Heart left ventricle (tissue), 16 donors: ENCODE measurements at regions not wholly inside any gene's neighbourhood (a gene's known extent, or its start where the extent isn't known, plus 50 kb on each side); places are given as distances from the start of the nearest gene placed in this dataset.

Source experiments
- ATAC-seq, 4 donors: fragments of 200-7000 bp; cut with Tn5 transposase; one replicate each; pipeline ENCODE4 v1.9.1; 2020 to 2022; ENCODE audit warnings: moderate library complexity in 4 of 4, mild to moderate bottlenecking in 3 of 4, moderate number of reproducible peaks in 1 of 4
- DNase-seq, 5 donors: peaks; one replicate each; pipeline ENCODE4 v3.0.0-alpha.2; 2020
- H3K27ac ChIP-seq, 12 donors: fragments of 200-600 bp; sonication (generic) in 4 of 12; one replicate each; pipeline versions ENCODE4 v1.5.0 to v1.8.0; 2016 to 2022; ENCODE audit warnings: mild to moderate bottlenecking in 2 of 12
- H3K27me3 ChIP-seq, 9 donors: fragments of 200-600 bp; sonication (generic) in 2 of 9; one replicate each; pipeline versions ENCODE4 v1.5.1 to v1.8.0; 2016 to 2022; ENCODE audit warnings: mild to moderate bottlenecking in 3 of 9
- H3K36me3 ChIP-seq, 9 donors: fragments of 200-600 bp; sonication (generic) in 2 of 9; one replicate each; pipeline versions ENCODE4 v1.5.0 to v1.8.0; 2018 to 2022; ENCODE audit warnings: mild to moderate bottlenecking in 2 of 9
- H3K4me1 ChIP-seq, 12 donors: fragments of 200-600 bp; sonication (generic) in 4 of 12; one replicate each; pipeline versions ENCODE4 v1.5.0 to v1.8.0; 2016 to 2022; ENCODE audit warnings: mild to moderate bottlenecking in 3 of 12
- H3K4me3 ChIP-seq, 12 donors: fragments of 200-600 bp; sonication (generic) in 4 of 12; one replicate each; pipeline versions ENCODE4 v1.5.0 to v1.8.0; 2017 to 2022; ENCODE audit warnings: mild to moderate bottlenecking in 9 of 12, moderate library complexity in 4 of 12
- H3K9me3 ChIP-seq, 12 donors: fragments of 200-600 bp; sonication (generic) in 4 of 12; one replicate each; pipeline versions ENCODE4 v1.5.0 to v1.8.0; 2016 to 2022; ENCODE audit warnings: mild to moderate bottlenecking in 1 of 12
- CTCF ChIP-seq, 12 donors: fragments of 200-600 bp; sonication (generic) in 4 of 12; IDR thresholded peaks; one replicate each; pipeline versions ENCODE4 v1.5.0 to v1.8.0; 2018 to 2022; ENCODE audit warnings: antibody characterized with exemption in 12 of 12, mild to moderate bottlenecking in 5 of 12
- POLR2A ChIP-seq, 2 donors: fragments of 450-650 bp; IDR thresholded peaks; one replicate each; pipeline ENCODE4 v1.6.1; 2017; ENCODE audit warnings: antibody characterized with exemption in 2 of 2, mild to moderate bottlenecking in 2 of 2, moderate library complexity in 2 of 2
- WGBS, 4 donors: extraction: QIAGEN DNeasy Blood & Tissue Kit in 2 of 4; methylation state at CpG; one replicate each; pipeline versions ENCODE4 v1.1.5 to v1.1.7; 2013 to 2018; 5-methylcytosine and 5-hydroxymethylcytosine counted together
- intact Hi-C, 10 donors: fragments of 100-400 bp; cut with DNase I; formaldehyde crosslinking; loops; one replicate each; pipeline versions ENCODE4 v1.11.1 to v1.14.2; 2022
- donor health status: ischemic (EF 13 %, LVEDD 7.1; RV severe dilation, severe dysfunction).
- donor health status: healthy with polysubstance abuse.
- donor health status: DM: no; HTN: yes; CAD: no.
- donor health status: DM: no; HTN: no; CAD: no.
- donor health status: ischemic (EF 25% LVEDD 6.9; RV normal size, moderate dysfunction).
- donor health status: ischemic (EF 25% LVEDD 5.7; RV mildly dilated, moderate dysfunction).
- donor health status: healthy.
- donor health status: DM: yes; HTN: yes; CAD: no.
- donor health status: ischemic (EF 35%, LVEDD 5.7; RV mildly dilated, moderate dysfunction).
- donor health status: nonischemic (EF 11% LVEDD 7.7; RV severe dilation, severe dysfunction).
- donor health status: DM: yes; HTN: yes; CAD: no.
- donor health status: PGD.
- donor health status: ischemic (EF 29% LVEDD 5.4; RV normal size, mild dysfunction).
- donor health status: nonischemic (EF 23%, LVEDD 6.1; RV moderate dilation, normal function).

- no peaks in the 10 kb centered on the region for H3K27me3 ChIP-seq
- 66 to 84% (median 79%) methylated on average over 2 of the region's 2 CpGs for WGBS, 4 donors
- no peaks in the 10 kb centered on the region for H3K9me3 ChIP-seq
- no peaks in the 10 kb centered on the region for H3K4me1 ChIP-seq
- H3K4me3 ChIP-seq: no peak overlapping the region
- no peak overlapping the region for H3K27ac ChIP-seq
- DNase-seq: no peak
- TF ChIP-seq POLR2A (IDR thresholded peaks at IDR 0.05) (no peak), CTCF (IDR thresholded peaks at IDR 0.05) (no peak)
- no peaks in the 10 kb centered on the region for H3K36me3 ChIP-seq
- ATAC-seq: no peak
- intact Hi-C loops: no loop called here
Observed at GRCh38 chr7:142690554-142691182, 58.6 kb upstream of the PRSS1 start.

GRCh38 chr7:142689439-142690120 lies 59.7 kb upstream of the PRSS1 start:
- Histone ChIP-seq H3K4me1 (no peaks in the 10 kb centered on the region), H3K9me3 (no peaks in the 10 kb centered on the region), H3K36me3 (no peaks in the 10 kb centered on the region), H3K27me3 (no peaks in the 10 kb centered on the region), H3K27ac (no peak overlapping the region), H3K4me3 (no peak overlapping the region)
- no peak for ATAC-seq
- intact Hi-C loops: no loop called here
- no peak for DNase-seq
- 56 to 64% (median 62%) methylated on average over 3 of the region's 3 CpGs for WGBS, 4 donors
- peak in 4 of 12 donors; percentile 15 to 22 (median 21) for TF ChIP-seq CTCF (IDR thresholded peaks at IDR 0.05)
- no peak for TF ChIP-seq POLR2A (IDR thresholded peaks at IDR 0.05)

GRCh38 chr7:142685877-142686508 lies 63.3 kb upstream of the PRSS1 start:
- no peaks in the 10 kb centered on the region for H3K27me3 ChIP-seq
- ATAC-seq (no peak), DNase-seq (no peak)
- no peak for TF ChIP-seq POLR2A (IDR thresholded peaks at IDR 0.05)
- no peak for TF ChIP-seq CTCF (IDR thresholded peaks at IDR 0.05)
- no peak overlapping the region for H3K4me3 ChIP-seq
- no peaks in the 10 kb centered on the region for H3K9me3 ChIP-seq
- no peaks in the 10 kb centered on the region for H3K4me1 ChIP-seq
- H3K36me3 ChIP-seq: no peaks in the 10 kb centered on the region
- no peak overlapping the region for H3K27ac ChIP-seq
- intact Hi-C loops: no loop called here
- 48 to 63% (median 54%) methylated on average over 2 of the region's 2 CpGs for WGBS, 4 donors

DNA sequence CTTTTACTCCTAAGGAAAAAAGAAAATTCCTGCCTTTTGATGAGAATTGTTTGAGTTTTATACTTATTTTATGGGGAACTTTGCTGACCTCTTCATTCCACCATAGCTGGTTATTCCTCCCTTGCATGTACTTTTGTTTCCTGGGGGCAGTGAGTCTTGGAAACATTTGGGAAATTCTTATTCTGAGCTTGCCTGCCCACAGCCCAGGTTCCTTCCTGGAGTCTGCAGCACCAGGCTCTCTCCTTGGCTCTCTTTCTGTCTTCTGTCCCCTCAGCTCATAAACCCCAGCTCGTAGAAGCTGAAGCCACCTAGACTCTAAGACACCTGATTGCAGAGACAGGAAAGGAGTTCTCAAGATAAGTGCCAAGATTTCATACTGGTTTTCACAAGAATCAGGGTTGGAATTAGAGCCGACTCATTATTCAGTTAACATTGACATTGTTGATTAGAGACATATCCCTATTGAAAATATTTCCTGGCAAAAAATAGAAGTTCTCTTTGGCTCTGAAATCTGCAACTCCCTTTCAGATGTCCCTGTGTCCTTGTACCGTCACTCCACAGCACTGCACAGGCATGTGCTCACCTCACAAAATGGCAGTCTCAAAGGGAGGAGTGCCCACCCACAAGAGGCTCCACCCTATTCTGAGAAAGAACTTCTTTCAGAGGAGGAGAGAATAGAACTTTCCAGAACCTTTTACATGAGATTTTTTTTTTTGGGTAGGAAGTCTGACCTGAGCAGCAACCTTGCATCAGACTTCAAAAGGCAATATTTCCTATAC lies 67.8 kb upstream of the PRSS1 start:
- DNase-seq (no peak), ATAC-seq (no peak)
- Histone ChIP-seq H3K9me3 (peaks cover 0 to 16% (median 0%) of the 10 kb centered on the region in 12 donors), H3K4me3 (no peak overlapping the region), H3K36me3 (no peaks in the 10 kb centered on the region), H3K27me3 (no peaks in the 10 kb centered on the region), H3K4me1 (no peaks in the 10 kb centered on the region), H3K27ac (no peak overlapping the region)
- WGBS, 4 donors: 64 to 78% (median 71%) methylated on average over 3 of the region's 3 CpGs
- TF ChIP-seq POLR2A (IDR thresholded peaks at IDR 0.05) (no peak), CTCF (IDR thresholded peaks at IDR 0.05) (no peak)
- intact Hi-C loops: no loop called here
